C4-2B (cell line): ENCODE measurements at regions not wholly inside any gene's neighbourhood (a gene's known extent, or its start where the extent isn't known, plus 50 kb on each side); places are given as distances from the start of the nearest gene placed in this dataset.

ENCODE experiments used
- H3K27ac ChIP-seq: fragments of 450-650 bp; 2 replicates; pipeline ENCODE4 v1.5.1; 2017
- CTCF ChIP-seq: fragments of 450-650 bp; conservative IDR thresholded peaks from 2 replicates; pipeline ENCODE4 v1.5.1; 2017; ENCODE audit warnings: mild to moderate bottlenecking
- ZFX ChIP-seq: fragments of 450-650 bp; IDR thresholded peaks from 2 replicates; pipeline ENCODE4 v1.6.1; 2017

GRCh38 chr2:46845542-46846486, 69.8 kb downstream of the MCFD2 start:
- H3K27ac ChIP-seq = no peak overlapping the region
- TF ChIP-seq CTCF (no peak), ZFX (no peak)

GRCh38 chr2:46844443-46844842, 71.2 kb downstream of the MCFD2 start:
- no peak overlapping the region for H3K27ac ChIP-seq
- TF ChIP-seq CTCF (no peak), ZFX (no peak)

GRCh38 chr2:46844034-46844433, 71.6 kb downstream of the MCFD2 start:
- no peak overlapping the region for H3K27ac ChIP-seq
- TF ChIP-seq ZFX (no peak), CTCF (no peak)

GRCh38 chr2:46843316-46843715, 72.3 kb downstream of the MCFD2 start:
- TF ChIP-seq ZFX (no peak), CTCF (no peak)
- no peak overlapping the region for H3K27ac ChIP-seq

GRCh38 chr2:46842876-46843275, 72.7 kb downstream of the MCFD2 start:
- no peak overlapping the region for H3K27ac ChIP-seq
- TF ChIP-seq CTCF (no peak), ZFX (no peak)

- no peak overlapping the region for H3K27ac ChIP-seq
- no peak for TF ChIP-seq ZFX
- no peak for TF ChIP-seq CTCF
These were observed 74.0 kb downstream of the MCFD2 start for GRCh38 chr2:46841621-46842020.

GRCh38 chr2:46839045-46839444, 76.6 kb downstream of the MCFD2 start:
- H3K27ac ChIP-seq = no peak overlapping the region
- no peak for TF ChIP-seq ZFX
- no peak for TF ChIP-seq CTCF
